K562 (cell line): ENCODE measurements at regions not wholly inside any gene's neighbourhood (a gene's known extent, or its start where the extent isn't known, plus 50 kb on each side); places are given as distances from the start of the nearest gene placed in this dataset.
A peak's percentile ranks its signal among the peaks of the same experiment; 100 is the strongest.

Experiments
- ATAC-seq: fragments of 200-7000 bp; cut with Tn5 transposase; 3 replicates; pipeline ENCODE4 v1.9.1; 2020; ENCODE audit warnings: moderate library complexity
- BruUV-seq: library from RNA; stranded (reverse); fragments of 400-500 nt; replicated peaks from 2 replicates; lab custom pipeline; 2021; lab: Mats Ljungman, UMichigan
- CTCF ChIA-PET: fragments of 300-600 bp; formaldehyde crosslinking; extraction: SDS; loops from one replicate; lab custom pipeline; 2021; ENCODE audit warnings: low intra/inter-chr PET ratio; lab: Yijun Ruan, JAX
- POLR2A ChIA-PET: fragments of 300-600, 350-650 bp; sonication (Branson Sonifier 250); formaldehyde crosslinking; extraction: SDS; loops from one replicate; lab custom pipeline; 2021; ENCODE audit warnings: antibody characterized with exemption, inconsistent platforms; lab: Yijun Ruan, JAX
- DNase-seq, 4 experiments: peaks; one replicate each; pipeline versions ENCODE4 v3.0.0 to v3.0.0-alpha.2; 2011 to 2018; ENCODE audit warnings: low spot score in 3 of 4, mixed read lengths in 3 of 4; ENCODE audit errors: extremely low read depth in 1 of 4
- FAIRE-seq: peaks from 2 replicates; lab custom pipeline; 2011; peaks lifted over from hg19 to GRCh38; lab: Jason Lieb, UNC
- H2AFZ ChIP-seq: 2 replicates; pipeline ENCODE4 v1.6.0; 2011; ENCODE audit warnings: low read depth, low read length, control low read depth, inconsistent platforms
- H3K27ac ChIP-seq: fragments of 200-600 bp; 3 replicates; pipeline ENCODE4 v1.8.0; 2011; ENCODE audit warnings: low read depth, mild to moderate bottlenecking, control low read depth, inconsistent platforms, low read length, moderate library complexity, mixed read lengths; ENCODE audit errors: extremely low read depth
- H3K27me3 ChIP-seq, 2 experiments: fragments of 300-600 bp in 1 of 2; 2 replicates in 1 of 2; 3 replicates in 1 of 2; pipeline versions ENCODE4 v1.6.0 to v1.8.0; 2011; ENCODE audit warnings: inconsistent platforms in 2 of 2, low read length in 2 of 2, mild to moderate bottlenecking in 1 of 2, mixed read lengths in 1 of 2, moderate library complexity in 1 of 2; ENCODE audit not compliant: control insufficient read depth in 2 of 2, insufficient read depth in 2 of 2
- H3K36me3 ChIP-seq: fragments of 300-600 bp; 3 replicates; pipeline ENCODE4 v1.8.0; 2011; ENCODE audit warnings: mild to moderate bottlenecking, low read length, inconsistent platforms; ENCODE audit not compliant: control insufficient read depth, insufficient read depth
- H3K4me1 ChIP-seq, 2 experiments: fragments of 200-600 bp in 1 of 2; replicated peaks in 1 of 2; 2 replicates in 1 of 2; 3 replicates in 1 of 2; pipeline versions ENCODE4 v1.5.1 to v1.8.0; 2011; ENCODE audit warnings: inconsistent platforms in 2 of 2, low read length in 2 of 2, mild to moderate bottlenecking in 1 of 2, mixed read lengths in 1 of 2, moderate library complexity in 1 of 2; ENCODE audit not compliant: control insufficient read depth in 2 of 2, insufficient read depth in 2 of 2
- H3K4me2 ChIP-seq: 2 replicates; pipeline ENCODE4 v1.6.1; 2011; ENCODE audit warnings: low read length, control low read depth, inconsistent platforms, mixed read lengths; ENCODE audit not compliant: insufficient read depth
- H3K4me3 ChIP-seq: fragments of 200-600 bp; sonication (generic), shearing (Covaris generic); 2 replicates; pipeline ENCODE4 v1.5.1; 2016; ENCODE audit warnings: control low read depth, inconsistent platforms
- H3K79me2 ChIP-seq: fragments of 200-600 bp; 3 replicates; pipeline ENCODE4 v1.8.0; 2011; ENCODE audit warnings: low read length, inconsistent platforms; ENCODE audit not compliant: control insufficient read depth, insufficient read depth
- H3K9ac ChIP-seq, 2 experiments: 2 replicates each; pipeline versions ENCODE4 v1.6.0 to v1.6.1; 2011; ENCODE audit warnings: low read depth in 2 of 2, low read length in 2 of 2, control low read depth in 1 of 2, inconsistent platforms in 1 of 2, mild to moderate bottlenecking in 1 of 2, mixed read lengths in 1 of 2; ENCODE audit not compliant: insufficient read depth in 1 of 2
- H3K9me1 ChIP-seq: one replicate; pipeline ENCODE4 v1.6.0; 2011; ENCODE audit warnings: inconsistent platforms, mild to moderate bottlenecking, low read length, moderate library complexity; ENCODE audit not compliant: control insufficient read depth, insufficient read depth
- H3K9me3 ChIP-seq: replicated peaks from 2 replicates; pipeline ENCODE4 v1.5.1; 2011; ENCODE audit warnings: low read depth, low read length, inconsistent platforms; ENCODE audit not compliant: control insufficient read depth, insufficient read depth
- H4K20me1 ChIP-seq: replicated peaks from 2 replicates; pipeline ENCODE4 v1.6.1; 2011; ENCODE audit warnings: low read length, inconsistent platforms, mixed read lengths; ENCODE audit not compliant: control insufficient read depth, insufficient read depth
- BRCA1 ChIP-seq, 2 experiments: fragments of 450-650 bp in 1 of 2; sonication (generic) in 1 of 2; formaldehyde crosslinking in 1 of 2; IDR thresholded peaks; 2 replicates each; pipeline versions ENCODE4 v1.5.0 to v1.6.1; 2017 to 2020; ENCODE audit warnings: mild to moderate bottlenecking in 1 of 2, missing genetic modification reagents in 1 of 2
- EGR1 ChIP-seq: fragments of 450-650 bp; conservative IDR thresholded peaks from 2 replicates; pipeline ENCODE4 v1.6.1; 2017; ENCODE audit warnings: mild to moderate bottlenecking
- ETV5 ChIP-seq: sonication (generic); formaldehyde crosslinking; IDR thresholded peaks from 2 replicates; pipeline ENCODE4 v1.4.0; 2020; ENCODE audit warnings: low read depth, mild to moderate bottlenecking, missing genetic modification reagents
- EZH2 ChIP-seq: IDR thresholded peaks from 2 replicates; pipeline ENCODE4 v1.6.1; 2012; ENCODE audit warnings: low read depth, mild to moderate bottlenecking, inconsistent platforms, low read length, borderline replicate concordance
- MECOM ChIP-seq: fragments of 250-450 bp; sonication (Bioruptor Pico); IDR thresholded peaks from 2 replicates; pipeline ENCODE4 v1.8.0; 2022; ENCODE audit warnings: inconsistent platforms
- MTA1 ChIP-seq: fragments of 450-650 bp; IDR thresholded peaks from 2 replicates; pipeline ENCODE4 v1.6.1; 2017; ENCODE audit warnings: borderline replicate concordance
- PTRF ChIP-seq: fragments of 450-650 bp; IDR thresholded peaks from 2 replicates; pipeline ENCODE4 v1.6.1; 2016; ENCODE audit warnings: mild to moderate bottlenecking, missing genetic modification characterization, missing compliant biosample characterization
- RBM14 ChIP-seq: fragments of 200-400 bp; formaldehyde crosslinking; IDR thresholded peaks from 2 replicates; pipeline ENCODE4 v1.6.1; 2018; ENCODE audit warnings: low read depth, mild to moderate bottlenecking, low read length, moderate library complexity, borderline replicate concordance; ENCODE audit not compliant: insufficient read depth
- ZNF263 ChIP-seq: sonication (generic); formaldehyde crosslinking; IDR thresholded peaks from 2 replicates; pipeline ENCODE4 v1.8.0; 2022; ENCODE audit warnings: mild to moderate bottlenecking, missing genetic modification reagents, borderline replicate concordance
- ZNF274 ChIP-seq: IDR thresholded peaks from 2 replicates; pipeline ENCODE4 v1.6.1; 2011; ENCODE audit warnings: low read depth, mild to moderate bottlenecking, low read length, moderate library complexity, borderline replicate concordance
- ZNF41 ChIP-seq: fragments of 250-450 bp; sonication (Bioruptor Pico); conservative IDR thresholded peaks from 2 replicates; pipeline ENCODE4 v1.4.0; 2020; ENCODE audit warnings: mild to moderate bottlenecking
- ZNF584 ChIP-seq: fragments of 200-800 bp; sonication (Bioruptor generic); IDR thresholded peaks from 2 replicates; pipeline ENCODE4 v1.6.1; 2016; ENCODE audit warnings: low read depth, mild to moderate bottlenecking, missing genetic modification characterization, missing compliant biosample characterization
- WGBS: fragments of 100-300 bp; shearing (Covaris generic); methylation state at CpG from one replicate; pipeline ENCODE4 v1.1.6; 2016; ENCODE audit warnings: low coverage, mixed read lengths; ENCODE audit not compliant: insufficient coverage; ENCODE audit errors: missing lambda C conversion rate; 5-methylcytosine and 5-hydroxymethylcytosine counted together
- in situ Hi-C: fragments of 300-500 bp; cut with MboI; formaldehyde crosslinking; loops from 4 replicates; pipeline ENCODE4 v1.15.0; 2018; ENCODE audit warnings: inconsistent platforms, mixed read lengths
- intact Hi-C: fragments of 100-400 bp; cut with micrococcal nuclease; formaldehyde crosslinking; loops from 2 replicates; pipeline ENCODE4 v1.14.2; 2022
- TF ChIP-seq, protein P1 (sequence below), 2 experiments: IDR thresholded peaks; 2 replicates each; pipeline ENCODE4 v1.6.1; 2012; ENCODE audit warnings: improper control_type of control experiment in 2 of 2, low read depth in 2 of 2, low read length in 2 of 2, borderline replicate concordance in 1 of 2
- TF ChIP-seq, protein P2 (sequence below), 2 experiments: IDR thresholded peaks; 2 replicates each; pipeline ENCODE4 v1.6.1; 2011; ENCODE audit warnings: borderline replicate concordance in 1 of 2, control low read depth in 1 of 2, low read depth in 1 of 2, low read length in 1 of 2, mild to moderate bottlenecking in 1 of 2, mixed read lengths in 1 of 2, moderate library complexity in 1 of 2; ENCODE audit not compliant: insufficient read depth in 1 of 2, insufficient read length in 1 of 2, poor library complexity in 1 of 2, severe bottlenecking in 1 of 2; ENCODE audit errors: extremely low read depth in 1 of 2

DNA sequence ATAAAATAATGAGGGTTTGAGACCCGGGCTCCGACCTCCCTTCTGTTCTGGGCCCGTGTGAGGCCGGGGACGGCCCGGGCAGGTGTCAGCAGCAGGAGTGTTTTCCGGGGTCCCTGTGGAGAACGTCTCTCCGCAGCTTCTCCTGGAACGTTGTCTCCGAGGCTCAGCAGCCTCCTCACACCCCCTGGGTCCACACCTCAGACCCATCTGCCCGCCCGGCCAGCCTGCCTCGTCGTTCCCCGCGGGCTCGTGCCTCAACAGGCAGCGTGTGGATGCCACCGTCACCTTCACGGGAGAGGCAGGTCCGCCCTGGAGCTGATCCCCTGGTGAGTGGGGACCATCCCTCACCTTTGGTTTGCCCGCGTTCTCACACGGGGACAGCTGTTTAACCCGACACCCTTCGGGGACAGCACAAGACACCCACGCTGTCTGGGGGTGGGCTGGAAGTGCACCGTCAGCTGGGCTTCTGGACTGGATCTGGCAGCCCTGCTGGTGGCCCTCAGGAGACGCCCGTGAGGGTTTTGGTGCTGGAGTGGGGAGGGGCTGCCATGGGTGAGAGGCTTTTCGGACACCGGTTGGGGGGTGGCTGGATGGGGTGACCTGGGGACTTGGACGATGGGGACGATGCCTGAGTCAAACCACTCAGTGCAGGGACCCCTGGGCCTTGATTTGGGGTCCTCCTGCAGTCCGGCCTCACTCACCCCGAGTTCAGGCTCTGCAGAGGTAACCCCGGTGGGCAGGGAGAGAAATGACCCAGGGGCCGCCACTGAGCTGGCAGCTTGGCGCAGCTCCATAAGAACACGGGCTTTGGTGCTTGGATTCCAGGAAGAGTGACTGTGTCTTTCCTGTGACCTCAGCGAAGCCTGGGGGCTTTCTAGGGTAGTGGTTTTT, 131.7 kb downstream of the DNAJB6 start:
- in situ Hi-C loops, result no loop called here

More for the DNA sequence above, 131.7 kb downstream of the DNAJB6 start:
- FAIRE-seq, result no peak
- Histone ChIP-seq H3K27me3 (peaks cover 54 to 59% of the 10 kb centered on the region in 2 experiments), H3K79me2 (no peaks in the 10 kb centered on the region), H3K36me3 (no peaks in the 10 kb centered on the region), H3K4me1 (peaks cover 0 to 28% of the 10 kb centered on the region in 2 experiments; a peak in 3 of 5 replicates), H3K27ac (no peak overlapping the region), H3K9ac (no peak overlapping the region), H3K9me1 (no peaks in the 10 kb centered on the region), H3K4me2 (no peak overlapping the region), H4K20me1 (peaks cover 16% of the 10 kb centered on the region), H3K4me3 (no peak overlapping the region), H2AFZ (no peak overlapping the region), H3K9me3 (0 out of 2 replicates have a peak, but pooled peaks cover 3% of the 10 kb centered on the region)
- ChIA-PET POLR2A (interaction anchor here (0.7 kb wide), 1 partner anchor 260 kb away, joined by 3 read pairs; no protein-coding TSS in a partner anchor), CTCF (interaction anchor here (0.6 to 1.1 kb wide), 3 partner anchors 51 to 550 kb away, joined by 3 to 4 read pairs (median 3); no protein-coding TSS in a partner anchor)
- intact Hi-C loops, result loop anchor here (5.0 kb wide), 1 partner anchor 1094 kb away; no protein-coding TSS in a partner anchor
- DNase-seq, result no peak
- ATAC-seq, result peak; percentile 18
- 3% methylated on average over 42 of the region's 42 CpGs for WGBS
- BruUV-seq, result no TSS peak
- no peak for TF ChIP-seq ZNF584 (CRISPR knock-in tag)
- TF ChIP-seq MTA1, result no peak
- no peak for TF ChIP-seq PTRF
- peak; percentile 19; the same call in 1 of the 2 replicates for TF ChIP-seq EZH2
- no peak for TF ChIP-seq ZNF41 (CRISPR knock-in tag)
- TF ChIP-seq, protein P1, sequence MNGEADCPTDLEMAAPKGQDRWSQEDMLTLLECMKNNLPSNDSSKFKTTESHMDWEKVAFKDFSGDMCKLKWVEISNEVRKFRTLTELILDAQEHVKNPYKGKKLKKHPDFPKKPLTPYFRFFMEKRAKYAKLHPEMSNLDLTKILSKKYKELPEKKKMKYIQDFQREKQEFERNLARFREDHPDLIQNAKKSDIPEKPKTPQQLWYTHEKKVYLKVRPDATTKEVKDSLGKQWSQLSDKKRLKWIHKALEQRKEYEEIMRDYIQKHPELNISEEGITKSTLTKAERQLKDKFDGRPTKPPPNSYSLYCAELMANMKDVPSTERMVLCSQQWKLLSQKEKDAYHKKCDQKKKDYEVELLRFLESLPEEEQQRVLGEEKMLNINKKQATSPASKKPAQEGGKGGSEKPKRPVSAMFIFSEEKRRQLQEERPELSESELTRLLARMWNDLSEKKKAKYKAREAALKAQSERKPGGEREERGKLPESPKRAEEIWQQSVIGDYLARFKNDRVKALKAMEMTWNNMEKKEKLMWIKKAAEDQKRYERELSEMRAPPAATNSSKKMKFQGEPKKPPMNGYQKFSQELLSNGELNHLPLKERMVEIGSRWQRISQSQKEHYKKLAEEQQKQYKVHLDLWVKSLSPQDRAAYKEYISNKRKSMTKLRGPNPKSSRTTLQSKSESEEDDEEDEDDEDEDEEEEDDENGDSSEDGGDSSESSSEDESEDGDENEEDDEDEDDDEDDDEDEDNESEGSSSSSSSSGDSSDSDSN (IDR thresholded peaks at IDR 0.05; ENCODE audit: borderline replicate concordance in 1 of 2, low read depth in 2 of 2, low read length in 2 of 2), result no peak
- TF ChIP-seq ZNF263 (CRISPR knock-in tag), result no peak
- 0 out of 2 replicates have a peak, but pooled peaks have one; percentile 67 for TF ChIP-seq RBM14
- no peak for TF ChIP-seq MECOM (CRISPR knock-in tag)
- TF ChIP-seq, protein P2, sequence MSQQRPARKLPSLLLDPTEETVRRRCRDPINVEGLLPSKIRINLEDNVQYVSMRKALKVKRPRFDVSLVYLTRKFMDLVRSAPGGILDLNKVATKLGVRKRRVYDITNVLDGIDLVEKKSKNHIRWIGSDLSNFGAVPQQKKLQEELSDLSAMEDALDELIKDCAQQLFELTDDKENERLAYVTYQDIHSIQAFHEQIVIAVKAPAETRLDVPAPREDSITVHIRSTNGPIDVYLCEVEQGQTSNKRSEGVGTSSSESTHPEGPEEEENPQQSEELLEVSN (IDR thresholded peaks at IDR 0.05; ENCODE audit: borderline replicate concordance in 1 of 2, extremely low read depth in 1 of 2, insufficient read depth in 1 of 2, insufficient read length in 1 of 2, low read depth in 1 of 2, low read length in 1 of 2, poor library complexity in 1 of 2, severe bottlenecking in 1 of 2), result peak in 1 of 2 experiments; percentile 9
- peak; percentile 60 for TF ChIP-seq EGR1
- TF ChIP-seq ZNF274, result no peak
- TF ChIP-seq ETV5 (CRISPR knock-in tag), result no peak
- TF ChIP-seq BRCA1 (IDR thresholded peaks at IDR 0.05), result no peak
- TF ChIP-seq BRCA1 (CRISPR knock-in tag; IDR thresholded peaks at IDR 0.05), result no peak
